ENCODE measurements at regions not wholly inside any gene's neighbourhood (a gene's known extent, or its start where the extent isn't known, plus 50 kb on each side); places are given as distances from the start of the nearest gene placed in this dataset.

- DNase-seq (no peak), ATAC-seq (replicated peaks) (no peak)
- H3K36me3 Mint-ChIP-seq = no peaks in the 10 kb centered on the region
- H3K4me3 Mint-ChIP-seq = no peak overlapping the region
- no peaks in the 10 kb centered on the region for H3K9me3 Mint-ChIP-seq
- H3K27me3 Mint-ChIP-seq = peaks cover 0 to 5% of the 10 kb centered on the region in 2 donors
- H3K27ac Mint-ChIP-seq = no peak overlapping the region
- no peaks in the 10 kb centered on the region for H3K4me1 Mint-ChIP-seq
Measured at GRCh38 chr12:91327131-91327530, 144.5 kb upstream of the DCN start.

GRCh38 chr12:91326058-91327027 is 143.7 kb upstream of the DCN start:
- H3K4me3 Mint-ChIP-seq = no peak overlapping the region

GRCh38 chr12:91320999-91321398 is 138.4 kb upstream of the DCN start:
- H3K4me1 Mint-ChIP-seq = no peaks in the 10 kb centered on the region

More at GRCh38 chr12:91326058-91327027, 143.7 kb upstream of the DCN start:
- H3K36me3 Mint-ChIP-seq = no peaks in the 10 kb centered on the region
- H3K4me1 Mint-ChIP-seq = no peaks in the 10 kb centered on the region
- H3K9me3 Mint-ChIP-seq = no peaks in the 10 kb centered on the region
- peak; percentile 24 for DNase-seq
- H3K27ac Mint-ChIP-seq = no peak overlapping the region
- ATAC-seq (replicated peaks) = peak in 1 of 2 donors; percentile 48
- peaks cover 0 to 2% of the 10 kb centered on the region in 2 donors for H3K27me3 Mint-ChIP-seq

GRCh38 chr12:91319071-91319760 is 136.6 kb upstream of the DCN start:
- no peaks in the 10 kb centered on the region for H3K36me3 Mint-ChIP-seq
- H3K4me1 Mint-ChIP-seq = no peaks in the 10 kb centered on the region
- peaks cover 6% of the 10 kb centered on the region in 2 donors for H3K9me3 Mint-ChIP-seq
- ATAC-seq (replicated peaks) (no peak), DNase-seq (no peak)
- H3K27ac Mint-ChIP-seq = no peak overlapping the region
- no peak overlapping the region for H3K4me3 Mint-ChIP-seq
- peaks cover 0 to 5% of the 10 kb centered on the region in 2 donors for H3K27me3 Mint-ChIP-seq

More at GRCh38 chr12:91320999-91321398, 138.4 kb upstream of the DCN start:
- no peaks in the 10 kb centered on the region for H3K27me3 Mint-ChIP-seq
- peaks cover 2 to 6% of the 10 kb centered on the region in 2 donors for H3K9me3 Mint-ChIP-seq
- no peaks in the 10 kb centered on the region for H3K36me3 Mint-ChIP-seq
- no peak for ATAC-seq (replicated peaks)
- H3K27ac Mint-ChIP-seq = no peak overlapping the region
- no peak for DNase-seq
- no peak overlapping the region for H3K4me3 Mint-ChIP-seq

GRCh38 chr12:91317306-91317705 is 134.7 kb upstream of the DCN start:
- Mint-ChIP-seq H3K27ac (no peak overlapping the region), H3K4me1 (no peaks in the 10 kb centered on the region), H3K36me3 (no peaks in the 10 kb centered on the region), H3K27me3 (peaks cover 0 to 5% of the 10 kb centered on the region in 2 donors), H3K4me3 (no peak overlapping the region), H3K9me3 (peaks cover 6% of the 10 kb centered on the region in 2 donors)
- DNase-seq (no peak), ATAC-seq (replicated peaks) (no peak)

GRCh38 chr12:91316907-91317269 is 134.3 kb upstream of the DCN start:
- no peak overlapping the region for H3K4me3 Mint-ChIP-seq
- DNase-seq (no peak), ATAC-seq (replicated peaks) (no peak)
- no peaks in the 10 kb centered on the region for H3K4me1 Mint-ChIP-seq
- no peaks in the 10 kb centered on the region for H3K36me3 Mint-ChIP-seq
- peaks cover 6% of the 10 kb centered on the region in 2 donors for H3K9me3 Mint-ChIP-seq
- peaks cover 0 to 5% of the 10 kb centered on the region in 2 donors for H3K27me3 Mint-ChIP-seq
- H3K27ac Mint-ChIP-seq = no peak overlapping the region

- H3K27ac Mint-ChIP-seq = no peak overlapping the region
- ATAC-seq (replicated peaks) (no peak), DNase-seq (no peak)
- no peaks in the 10 kb centered on the region for H3K4me1 Mint-ChIP-seq
- no peak overlapping the region for H3K4me3 Mint-ChIP-seq
- peaks cover 0 to 5% of the 10 kb centered on the region in 2 donors for H3K27me3 Mint-ChIP-seq
- H3K36me3 Mint-ChIP-seq = no peaks in the 10 kb centered on the region
- peaks cover 6% of the 10 kb centered on the region in 2 donors for H3K9me3 Mint-ChIP-seq
Measured at GRCh38 chr12:91316161-91316906, 133.7 kb upstream of the DCN start.

GRCh38 chr12:91311081-91311480 is 128.5 kb upstream of the DCN start:
- DNase-seq (no peak), ATAC-seq (replicated peaks) (no peak)
- Mint-ChIP-seq H3K4me1 (peaks cover 8 to 9% of the 10 kb centered on the region in 2 donors), H3K27me3 (peaks cover 0 to 6% of the 10 kb centered on the region in 2 donors), H3K36me3 (no peaks in the 10 kb centered on the region), H3K9me3 (peaks cover 0 to 4% of the 10 kb centered on the region in 2 donors), H3K4me3 (no peak overlapping the region), H3K27ac (no peak overlapping the region)

GRCh38 chr12:91309450-91309849 is 126.8 kb upstream of the DCN start:
- Mint-ChIP-seq H3K36me3 (no peaks in the 10 kb centered on the region), H3K9me3 (peaks cover 0 to 3% of the 10 kb centered on the region in 2 donors), H3K4me3 (no peak overlapping the region), H3K27ac (no peak overlapping the region), H3K4me1 (peaks cover 8 to 9% of the 10 kb centered on the region in 2 donors), H3K27me3 (peaks cover 0 to 6% of the 10 kb centered on the region in 2 donors)
- DNase-seq (no peak), ATAC-seq (replicated peaks) (no peak)

- peak; percentile 82 to 89 for ATAC-seq (replicated peaks)
- Mint-ChIP-seq H3K9me3 (peaks cover 0 to 2% of the 10 kb centered on the region in 2 donors), H3K27me3 (peaks cover 0 to 5% of the 10 kb centered on the region in 2 donors), H3K36me3 (no peaks in the 10 kb centered on the region), H3K4me3 (no peak overlapping the region), H3K27ac (no peak overlapping the region), H3K4me1 (peaks cover 8 to 9% of the 10 kb centered on the region in 2 donors)
- DNase-seq = no peak
Measured at GRCh38 chr12:91307957-91308670, 125.5 kb upstream of the DCN start.

- Mint-ChIP-seq H3K4me1 (no peaks in the 10 kb centered on the region), H3K36me3 (no peaks in the 10 kb centered on the region), H3K27ac (no peak overlapping the region), H3K9me3 (peaks cover 0 to 5% of the 10 kb centered on the region in 2 donors), H3K4me3 (no peak overlapping the region), H3K27me3 (no peaks in the 10 kb centered on the region)
- DNase-seq (no peak), ATAC-seq (replicated peaks) (no peak)
Measured at GRCh38 chr12:91290354-91290753, 107.7 kb upstream of the DCN start.

GRCh38 chr12:91289906-91290305 is 107.3 kb upstream of the DCN start:
- no peak overlapping the region for H3K4me3 Mint-ChIP-seq
- no peak for DNase-seq
- H3K27ac Mint-ChIP-seq = no peak overlapping the region
- H3K36me3 Mint-ChIP-seq = no peaks in the 10 kb centered on the region
- H3K9me3 Mint-ChIP-seq = peaks cover 0 to under 1% of the 10 kb centered on the region in 2 donors
- no peaks in the 10 kb centered on the region for H3K4me1 Mint-ChIP-seq
- no peaks in the 10 kb centered on the region for H3K27me3 Mint-ChIP-seq
- no peak for ATAC-seq (replicated peaks)

GRCh38 chr12:91289072-91289471 is 106.5 kb upstream of the DCN start:
- no peak overlapping the region for H3K27ac Mint-ChIP-seq
- DNase-seq (no peak), ATAC-seq (replicated peaks) (no peak)
- no peaks in the 10 kb centered on the region for H3K36me3 Mint-ChIP-seq
- no peaks in the 10 kb centered on the region for H3K9me3 Mint-ChIP-seq
- no peaks in the 10 kb centered on the region for H3K4me1 Mint-ChIP-seq
- no peaks in the 10 kb centered on the region for H3K27me3 Mint-ChIP-seq
- no peak overlapping the region for H3K4me3 Mint-ChIP-seq

- Mint-ChIP-seq H3K36me3 (no peaks in the 10 kb centered on the region), H3K4me1 (no peaks in the 10 kb centered on the region), H3K27ac (no peak overlapping the region), H3K27me3 (no peaks in the 10 kb centered on the region), H3K9me3 (no peaks in the 10 kb centered on the region), H3K4me3 (no peak overlapping the region)
- no peak for DNase-seq
- ATAC-seq (replicated peaks) = no peak
Measured at GRCh38 chr12:91287753-91288152, 105.1 kb upstream of the DCN start.
